PC-3 (cell line): ENCODE measurements at regions not wholly inside any gene's neighbourhood (a gene's known extent, or its start where the extent isn't known, plus 50 kb on each side); places are given as distances from the start of the nearest gene placed in this dataset.

Source experiments
- ATAC-seq: fragments of 200-7000 bp; cut with Tn5 transposase; 2 replicates; pipeline ENCODE4 v1.9.1; 2020; ENCODE audit warnings: mild to moderate bottlenecking, moderate library complexity
- BruUV-seq: library from RNA; stranded (reverse); fragments of 400-500 nt; replicated peaks from 2 replicates; lab custom pipeline; 2021; lab: Mats Ljungman, UMichigan
- CTCF ChIA-PET: fragments of 300-600 bp; sonication (Branson Sonifier 250); formaldehyde crosslinking; loops from one replicate; lab custom pipeline; 2022; ENCODE audit warnings: antibody characterized with exemption; lab: Charles Lee
- POLR2A ChIA-PET: fragments of 300-600 bp; sonication (Branson Sonifier 250); formaldehyde crosslinking; loops from one replicate; lab custom pipeline; 2022; ENCODE audit warnings: antibody characterized with exemption; ENCODE audit not compliant: unreplicated experiment; lab: Charles Lee
- DNase-seq: peaks from one replicate; pipeline ENCODE4 v3.0.0-alpha.2; 2015
- H2AFZ ChIP-seq: fragments of 300-600 bp; sonication (generic); 2 replicates; pipeline ENCODE4 v1.6.0; 2016; ENCODE audit warnings: antibody characterized with exemption, low read length
- H3F3A ChIP-seq: fragments of 300-600 bp; sonication (generic); one replicate; pipeline ENCODE4 v1.6.0; 2017; ENCODE audit warnings: antibody characterized with exemption, low read length, control low read depth, mild to moderate bottlenecking; ENCODE audit not compliant: unreplicated experiment
- H3K27ac ChIP-seq: fragments of 300-600 bp; sonication (generic); 2 replicates; pipeline ENCODE4 v1.5.1; 2016; ENCODE audit warnings: mild to moderate bottlenecking, low read length
- H3K27me3 ChIP-seq: fragments of 300-600 bp; sonication (generic); 2 replicates; pipeline ENCODE4 v1.6.1; 2016; ENCODE audit warnings: low read length, mixed read lengths
- H3K36me3 ChIP-seq: fragments of 300-600 bp; sonication (generic); 2 replicates; pipeline ENCODE4 v1.6.1; 2016; ENCODE audit warnings: low read depth, mixed run types, low read length, mixed read lengths
- H3K4me1 ChIP-seq: fragments of 300-600 bp; sonication (generic); 2 replicates; pipeline ENCODE4 v1.5.1; 2016; ENCODE audit warnings: low read length; ENCODE audit not compliant: insufficient read depth
- H3K4me2 ChIP-seq: fragments of 300-600 bp; sonication (generic); 2 replicates; pipeline ENCODE4 v1.6.0; 2016; ENCODE audit warnings: low read length
- H3K4me3 ChIP-seq: fragments of 300-600 bp; sonication (generic); 2 replicates; pipeline ENCODE4 v1.5.1; 2016; ENCODE audit warnings: mild to moderate bottlenecking, low read length, mixed read lengths
- H3K79me2 ChIP-seq: fragments of 300-600 bp; sonication (generic); 2 replicates; pipeline ENCODE4 v1.6.1; 2017; ENCODE audit warnings: low read length, mixed read lengths
- H3K9ac ChIP-seq: fragments of 300-600 bp; sonication (generic); 2 replicates; pipeline ENCODE4 v1.6.0; 2016; ENCODE audit warnings: mild to moderate bottlenecking, low read length
- H3K9me2 ChIP-seq: fragments of 300-600 bp; sonication (generic); replicated peaks from 2 replicates; pipeline ENCODE4 v1.6.1; 2016; ENCODE audit warnings: mixed run types, low read length, mixed read lengths
- H3K9me3 ChIP-seq: fragments of 300-600 bp; sonication (generic); 2 replicates; pipeline ENCODE4 v1.6.1; 2016; ENCODE audit warnings: low read length, mixed read lengths
- H4K20me1 ChIP-seq: fragments of 300-600 bp; sonication (generic); 2 replicates; pipeline ENCODE4 v1.6.1; 2016; ENCODE audit warnings: low read length, mixed read lengths
- EZH2 ChIP-seq: fragments of 300-600 bp; sonication (generic); IDR thresholded peaks from one replicate; pipeline ENCODE4 v1.6.1; 2017; ENCODE audit warnings: antibody characterized with exemption, mild to moderate bottlenecking, low read length; ENCODE audit not compliant: unreplicated experiment
- EZH2phosphoT487 ChIP-seq: fragments of 300-600 bp; sonication (generic); IDR thresholded peaks from 2 replicates; pipeline ENCODE4 v1.6.1; 2018; ENCODE audit warnings: mild to moderate bottlenecking, antibody characterized with exemption, low read length, borderline replicate concordance
- intact Hi-C: fragments of 100-400 bp; cut with micrococcal nuclease; formaldehyde crosslinking; loops from 2 replicates; pipeline ENCODE4 v1.9.0; 2023
- TF ChIP-seq, protein P1 (sequence below): fragments of 300-600 bp; sonication (generic); conservative IDR thresholded peaks from 2 replicates; pipeline ENCODE4 v1.5.1; 2017; ENCODE audit warnings: antibody characterized with exemption, low read depth, mild to moderate bottlenecking, low read length

DNA sequence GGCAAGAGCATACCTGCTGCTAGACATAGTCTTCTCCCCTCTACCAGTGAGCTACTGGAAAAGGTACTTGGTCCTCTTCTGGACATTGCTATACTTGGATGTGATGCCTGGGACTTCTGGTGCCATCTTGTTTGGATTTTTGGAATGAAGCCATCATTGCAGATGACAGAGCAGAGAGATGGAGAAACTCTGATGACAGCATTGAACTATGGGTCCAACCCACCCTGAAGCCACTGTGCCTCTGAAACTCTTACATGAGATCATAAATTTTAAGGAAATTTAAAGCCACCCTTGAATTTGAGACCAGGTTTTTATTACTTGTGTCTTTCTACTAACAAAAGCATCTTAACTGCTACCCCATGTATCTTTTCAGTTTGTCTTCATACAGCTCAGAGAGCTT, 151.1 kb upstream of the SMIM23 start:
- Histone ChIP-seq H3K79me2 (no peaks in the 10 kb centered on the region), H3K9ac (no peak overlapping the region), H3K9me2 (no peaks in the 10 kb centered on the region), H3K27me3 (peaks cover 47% of the 10 kb centered on the region), H4K20me1 (no peaks in the 10 kb centered on the region), H2AFZ (no peak overlapping the region), H3K36me3 (no peaks in the 10 kb centered on the region), H3K4me3 (no peak overlapping the region), H3K4me1 (0 out of 2 replicates have a peak, but pooled peaks cover 5% of the 10 kb centered on the region), H3K4me2 (no peak overlapping the region), H3F3A (no peaks in the 10 kb centered on the region), H3K9me3 (no peaks in the 10 kb centered on the region), H3K27ac (no peak overlapping the region)
- DNase-seq, result no peak
- ChIA-PET CTCF (no interaction called here), POLR2A (no interaction called here)
- no peak for ATAC-seq
- TF ChIP-seq, protein P1, sequence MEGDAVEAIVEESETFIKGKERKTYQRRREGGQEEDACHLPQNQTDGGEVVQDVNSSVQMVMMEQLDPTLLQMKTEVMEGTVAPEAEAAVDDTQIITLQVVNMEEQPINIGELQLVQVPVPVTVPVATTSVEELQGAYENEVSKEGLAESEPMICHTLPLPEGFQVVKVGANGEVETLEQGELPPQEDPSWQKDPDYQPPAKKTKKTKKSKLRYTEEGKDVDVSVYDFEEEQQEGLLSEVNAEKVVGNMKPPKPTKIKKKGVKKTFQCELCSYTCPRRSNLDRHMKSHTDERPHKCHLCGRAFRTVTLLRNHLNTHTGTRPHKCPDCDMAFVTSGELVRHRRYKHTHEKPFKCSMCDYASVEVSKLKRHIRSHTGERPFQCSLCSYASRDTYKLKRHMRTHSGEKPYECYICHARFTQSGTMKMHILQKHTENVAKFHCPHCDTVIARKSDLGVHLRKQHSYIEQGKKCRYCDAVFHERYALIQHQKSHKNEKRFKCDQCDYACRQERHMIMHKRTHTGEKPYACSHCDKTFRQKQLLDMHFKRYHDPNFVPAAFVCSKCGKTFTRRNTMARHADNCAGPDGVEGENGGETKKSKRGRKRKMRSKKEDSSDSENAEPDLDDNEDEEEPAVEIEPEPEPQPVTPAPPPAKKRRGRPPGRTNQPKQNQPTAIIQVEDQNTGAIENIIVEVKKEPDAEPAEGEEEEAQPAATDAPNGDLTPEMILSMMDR, result no peak
- TF ChIP-seq EZH2phosphoT487, result no peak
- no peak for TF ChIP-seq EZH2
- intact Hi-C loops, result no loop called here
- BruUV-seq, result no TSS peak

DNA sequence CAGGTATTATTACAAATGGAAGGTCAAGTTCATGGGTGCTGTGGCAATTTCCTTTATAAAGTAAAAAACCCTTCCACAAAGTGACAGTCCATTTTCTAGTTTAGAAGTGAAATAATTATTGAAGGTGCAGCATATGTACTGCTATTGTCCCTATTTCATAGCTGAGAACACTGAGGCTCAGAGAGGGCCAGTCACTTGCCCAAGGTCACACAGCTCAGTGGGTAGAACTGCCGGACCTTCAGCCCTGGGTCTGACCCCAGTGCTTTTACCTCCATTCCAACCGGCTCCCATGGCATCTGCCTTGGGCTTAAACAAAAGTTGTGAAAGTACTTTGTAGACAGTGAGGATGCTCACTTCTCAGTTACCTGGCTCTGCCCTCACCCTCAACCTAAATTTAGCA, 150.6 kb upstream of the SMIM23 start:
- Histone ChIP-seq H3K27ac (no peak overlapping the region), H2AFZ (no peak overlapping the region), H3K79me2 (no peaks in the 10 kb centered on the region), H3K36me3 (no peaks in the 10 kb centered on the region), H3K4me1 (no peaks in the 10 kb centered on the region), H3K4me2 (no peak overlapping the region), H3K9ac (no peak overlapping the region), H3F3A (no peaks in the 10 kb centered on the region), H3K27me3 (peaks cover 52% of the 10 kb centered on the region), H3K9me3 (no peaks in the 10 kb centered on the region), H3K4me3 (no peak overlapping the region), H4K20me1 (no peaks in the 10 kb centered on the region), H3K9me2 (no peaks in the 10 kb centered on the region)
- ATAC-seq (no peak), DNase-seq (no peak)
- intact Hi-C loops, result no loop called here
- ChIA-PET POLR2A (no interaction called here), CTCF (no interaction called here)
- TF ChIP-seq EZH2 (no peak), EZH2phosphoT487 (no peak)
- TF ChIP-seq, protein P1, result no peak
- BruUV-seq, result no TSS peak

DNA sequence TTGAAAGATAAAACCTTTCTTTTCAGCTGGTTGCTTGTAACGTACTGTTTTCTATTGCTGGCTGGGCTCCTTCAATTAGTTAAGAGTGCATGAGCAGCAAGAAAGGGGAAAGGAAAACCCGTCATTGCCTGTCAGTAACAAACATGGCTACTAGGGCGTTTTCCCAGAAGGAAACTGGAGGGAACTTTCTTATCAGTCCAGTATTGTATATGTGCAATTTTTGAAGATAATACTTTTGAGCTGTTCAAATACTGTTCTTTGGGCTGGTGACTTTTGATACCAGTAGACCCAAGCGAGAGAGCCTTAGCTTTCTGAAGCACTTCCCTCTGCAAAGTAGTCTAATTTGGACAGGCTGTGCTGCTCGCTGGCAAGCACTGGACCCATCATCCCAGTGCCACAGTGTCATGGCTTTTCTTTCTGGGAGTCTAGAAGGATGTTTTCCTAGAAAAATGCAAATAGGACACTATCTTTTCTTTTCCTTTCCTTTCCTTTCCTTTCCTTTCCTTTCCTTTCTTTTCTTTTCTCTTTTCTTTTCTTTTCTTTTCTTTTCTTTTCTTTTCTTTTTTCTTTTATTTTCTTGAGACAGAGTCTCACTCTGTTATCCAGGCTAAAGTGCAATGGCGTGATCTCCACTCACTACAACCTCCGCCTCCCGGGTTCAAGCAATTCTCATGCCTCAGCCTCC, 149.9 kb upstream of the SMIM23 start:
- H2AFZ ChIP-seq, result no peak overlapping the region
- POLR2A ChIA-PET, result no interaction called here
- intact Hi-C loops, result no loop called here

More for the DNA sequence above, 149.9 kb upstream of the SMIM23 start:
- Histone ChIP-seq H3K4me2 (no peak overlapping the region), H3K4me1 (no peaks in the 10 kb centered on the region), H3K27me3 (peaks cover 59% of the 10 kb centered on the region), H4K20me1 (no peaks in the 10 kb centered on the region), H3K27ac (no peak overlapping the region), H3K9ac (no peak overlapping the region), H3K9me2 (no peaks in the 10 kb centered on the region), H3K36me3 (no peaks in the 10 kb centered on the region), H3K4me3 (no peak overlapping the region), H3K79me2 (no peaks in the 10 kb centered on the region), H3F3A (no peaks in the 10 kb centered on the region), H3K9me3 (no peaks in the 10 kb centered on the region)
- DNase-seq (no peak), ATAC-seq (no peak)
- TF ChIP-seq, protein P1, result no peak
- TF ChIP-seq EZH2phosphoT487 (no peak), EZH2 (no peak)
- CTCF ChIA-PET, result no interaction called here
- no TSS peak for BruUV-seq
